ENCODE measurements at regions not wholly inside any gene's neighbourhood (a gene's known extent, or its start where the extent isn't known, plus 50 kb on each side); places are given as distances from the start of the nearest gene placed in this dataset.

DNA sequence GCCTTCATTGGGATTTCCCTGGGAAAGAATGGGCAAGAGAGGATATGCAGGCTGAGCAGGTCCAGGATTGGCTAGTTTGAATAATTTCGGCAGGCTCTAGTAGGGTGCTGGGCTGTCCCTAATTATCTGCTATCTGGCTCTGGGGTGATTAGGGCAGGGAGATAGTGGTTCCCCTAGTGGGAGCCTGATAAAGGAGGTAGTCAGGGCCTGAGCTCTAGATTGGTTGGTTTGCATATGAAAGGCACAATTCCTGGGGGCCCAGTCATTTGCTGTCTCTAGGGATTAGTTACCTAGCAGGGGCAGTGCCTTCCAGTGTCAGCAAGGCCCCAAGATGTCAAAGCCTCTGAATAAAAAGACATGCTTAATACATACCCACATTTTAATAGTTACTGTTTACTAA is 690.1 kb upstream of the KLHL29 start:
- TF ChIP-seq CTCF (IDR thresholded peaks at IDR 0.05 in 4 of 5, conservative IDR thresholded peaks at IDR 0.05 in 1 of 5) (no peak), POLR2A (IDR thresholded peaks at IDR 0.05) (no peak)

All from gastrocnemius medialis (tissue), 4 donors.